K562 (cell line): ENCODE measurements at regions not wholly inside any gene's neighbourhood (a gene's known extent, or its start where the extent isn't known, plus 50 kb on each side); places are given as distances from the start of the nearest gene placed in this dataset.

Source experiments
- MIER1 ChIP-seq: fragments of 450-650 bp; IDR thresholded peaks from 2 replicates; pipeline ENCODE4 v1.6.1; 2016; ENCODE audit warnings: antibody characterized with exemption, mild to moderate bottlenecking, low read depth
- PCBP2 ChIP-seq: fragments of 200-400 bp; formaldehyde crosslinking; IDR thresholded peaks from 2 replicates; pipeline ENCODE4 v1.6.1; 2018; ENCODE audit warnings: low read length, low read depth, mild to moderate bottlenecking, moderate library complexity; ENCODE audit not compliant: poor library complexity, severe bottlenecking
- SNRNP70 ChIP-seq: fragments of 200-400 bp; formaldehyde crosslinking; optimal IDR thresholded peaks from 2 replicates; pipeline ENCODE3; 2017; ENCODE audit warnings: low read depth, low read length
- ZKSCAN3 ChIP-seq: fragments of 250-450 bp; sonication (Bioruptor Pico); IDR thresholded peaks from 2 replicates; pipeline ENCODE4 v1.4.0; 2020
- ZNF133 ChIP-seq: fragments of 250-450 bp; sonication (Bioruptor Pico); IDR thresholded peaks from 2 replicates; pipeline ENCODE4 v1.4.0; 2020; ENCODE audit warnings: mild to moderate bottlenecking
- ZNF316 ChIP-seq: fragments of 450-650 bp; IDR thresholded peaks from 2 replicates; pipeline ENCODE4 v1.6.1; 2016
- TF ChIP-seq, protein P1 (sequence below), 2 experiments: fragments of 450-650 bp in 1 of 2; sonication (generic) in 1 of 2; formaldehyde crosslinking in 1 of 2; IDR thresholded peaks; 2 replicates each; pipeline versions ENCODE4 v1.7.1 to v1.9.0; 2016 to 2022; ENCODE audit warnings: inconsistent platforms in 1 of 2, mild to moderate bottlenecking in 1 of 2, missing genetic modification reagents in 1 of 2
- TF ChIP-seq, protein P2 (sequence below): IDR thresholded peaks from 3 replicates; pipeline ENCODE4 v1.6.1; 2011; ENCODE audit warnings: borderline replicate concordance, mild to moderate bottlenecking; ENCODE audit not compliant: insufficient read length, insufficient read depth
- TF ChIP-seq, protein P3 (sequence below), 2 experiments: fragments of 450-650 bp in 1 of 2; sonication (generic) in 1 of 2; formaldehyde crosslinking in 1 of 2; IDR thresholded peaks in 1 of 2; conservative IDR thresholded peaks in 1 of 2; 2 replicates each; pipeline versions ENCODE4 v1.6.1 to v1.8.1; 2016 to 2023; ENCODE audit warnings: mild to moderate bottlenecking in 2 of 2, moderate library complexity in 2 of 2, inconsistent platforms in 1 of 2, missing genetic modification reagents in 1 of 2
- TF ChIP-seq, protein P4 (sequence below): fragments of 250-450 bp; sonication (Bioruptor Pico); IDR thresholded peaks from 2 replicates; pipeline ENCODE4 v1.5.0; 2021; ENCODE audit warnings: mild to moderate bottlenecking, moderate library complexity

DNA sequence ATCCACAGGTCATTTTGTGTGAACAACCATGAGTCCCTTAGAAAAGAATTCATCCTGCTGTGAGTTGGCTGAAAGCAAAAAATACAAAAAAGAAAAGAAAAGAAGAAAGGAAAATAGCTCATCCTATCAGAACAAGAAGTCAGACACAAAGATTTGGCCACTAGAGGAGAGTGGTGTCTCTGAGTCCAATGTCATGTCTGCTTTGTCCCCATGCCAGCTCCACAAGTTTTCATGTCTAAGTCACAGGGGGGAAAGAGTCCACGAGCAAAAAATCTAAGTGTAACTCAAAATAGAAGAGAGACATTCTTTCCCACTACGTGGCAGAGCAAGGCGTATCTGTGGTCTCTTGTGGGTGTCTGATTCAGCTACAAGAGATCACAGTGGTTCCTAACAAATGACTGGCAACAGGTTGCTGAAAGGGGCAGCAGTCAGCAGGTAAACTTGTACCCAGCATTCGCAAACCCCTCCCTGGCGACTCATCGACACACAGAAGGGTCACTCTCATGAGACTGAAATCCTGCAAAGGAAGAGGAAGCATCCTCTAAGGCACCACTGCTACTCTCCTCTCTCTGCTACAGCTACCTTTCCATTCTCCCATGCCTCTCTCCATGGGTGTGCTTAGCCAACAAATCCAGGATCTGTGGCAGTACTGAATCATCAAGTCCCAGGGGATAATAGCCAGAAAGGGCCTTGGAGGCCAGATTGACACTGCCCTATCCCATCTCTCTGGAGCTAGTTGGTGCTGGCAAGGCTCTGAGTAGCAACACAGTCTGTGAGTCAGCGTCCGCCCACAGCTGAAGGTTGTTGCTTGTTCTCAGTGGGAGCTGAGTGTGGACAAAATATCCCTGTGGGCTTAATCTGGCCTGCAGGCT is 123.0 kb upstream of the SLC39A10 start (continued):
- TF ChIP-seq, protein P1, sequence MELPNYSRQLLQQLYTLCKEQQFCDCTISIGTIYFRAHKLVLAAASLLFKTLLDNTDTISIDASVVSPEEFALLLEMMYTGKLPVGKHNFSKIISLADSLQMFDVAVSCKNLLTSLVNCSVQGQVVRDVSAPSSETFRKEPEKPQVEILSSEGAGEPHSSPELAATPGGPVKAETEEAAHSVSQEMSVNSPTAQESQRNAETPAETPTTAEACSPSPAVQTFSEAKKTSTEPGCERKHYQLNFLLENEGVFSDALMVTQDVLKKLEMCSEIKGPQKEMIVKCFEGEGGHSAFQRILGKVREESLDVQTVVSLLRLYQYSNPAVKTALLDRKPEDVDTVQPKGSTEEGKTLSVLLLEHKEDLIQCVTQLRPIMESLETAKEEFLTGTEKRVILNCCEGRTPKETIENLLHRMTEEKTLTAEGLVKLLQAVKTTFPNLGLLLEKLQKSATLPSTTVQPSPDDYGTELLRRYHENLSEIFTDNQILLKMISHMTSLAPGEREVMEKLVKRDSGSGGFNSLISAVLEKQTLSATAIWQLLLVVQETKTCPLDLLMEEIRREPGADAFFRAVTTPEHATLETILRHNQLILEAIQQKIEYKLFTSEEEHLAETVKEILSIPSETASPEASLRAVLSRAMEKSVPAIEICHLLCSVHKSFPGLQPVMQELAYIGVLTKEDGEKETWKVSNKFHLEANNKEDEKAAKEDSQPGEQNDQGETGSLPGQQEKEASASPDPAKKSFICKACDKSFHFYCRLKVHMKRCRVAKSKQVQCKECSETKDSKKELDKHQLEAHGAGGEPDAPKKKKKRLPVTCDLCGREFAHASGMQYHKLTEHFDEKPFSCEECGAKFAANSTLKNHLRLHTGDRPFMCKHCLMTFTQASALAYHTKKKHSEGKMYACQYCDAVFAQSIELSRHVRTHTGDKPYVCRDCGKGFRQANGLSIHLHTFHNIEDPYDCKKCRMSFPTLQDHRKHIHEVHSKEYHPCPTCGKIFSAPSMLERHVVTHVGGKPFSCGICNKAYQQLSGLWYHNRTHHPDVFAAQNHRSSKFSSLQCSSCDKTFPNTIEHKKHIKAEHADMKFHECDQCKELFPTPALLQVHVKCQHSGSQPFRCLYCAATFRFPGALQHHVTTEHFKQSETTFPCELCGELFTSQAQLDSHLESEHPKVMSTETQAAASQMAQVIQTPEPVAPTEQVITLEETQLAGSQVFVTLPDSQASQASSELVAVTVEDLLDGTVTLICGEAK (IDR thresholded peaks at IDR 0.05) = no peak
- TF ChIP-seq, protein P1 (CRISPR knock-in tag; IDR thresholded peaks at IDR 0.05) = no peak
- TF ChIP-seq PCBP2 (no peak), ZNF133 (CRISPR knock-in tag) (no peak), SNRNP70 (no peak), ZNF316 (no peak), ZKSCAN3 (no peak), MIER1 (no peak)
- TF ChIP-seq, protein P2, sequence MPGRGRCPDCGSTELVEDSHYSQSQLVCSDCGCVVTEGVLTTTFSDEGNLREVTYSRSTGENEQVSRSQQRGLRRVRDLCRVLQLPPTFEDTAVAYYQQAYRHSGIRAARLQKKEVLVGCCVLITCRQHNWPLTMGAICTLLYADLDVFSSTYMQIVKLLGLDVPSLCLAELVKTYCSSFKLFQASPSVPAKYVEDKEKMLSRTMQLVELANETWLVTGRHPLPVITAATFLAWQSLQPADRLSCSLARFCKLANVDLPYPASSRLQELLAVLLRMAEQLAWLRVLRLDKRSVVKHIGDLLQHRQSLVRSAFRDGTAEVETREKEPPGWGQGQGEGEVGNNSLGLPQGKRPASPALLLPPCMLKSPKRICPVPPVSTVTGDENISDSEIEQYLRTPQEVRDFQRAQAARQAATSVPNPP = no peak
- TF ChIP-seq, protein P3, sequence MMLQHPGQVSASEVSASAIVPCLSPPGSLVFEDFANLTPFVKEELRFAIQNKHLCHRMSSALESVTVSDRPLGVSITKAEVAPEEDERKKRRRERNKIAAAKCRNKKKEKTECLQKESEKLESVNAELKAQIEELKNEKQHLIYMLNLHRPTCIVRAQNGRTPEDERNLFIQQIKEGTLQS (IDR thresholded peaks at IDR 0.05) = peak; percentile 86
- TF ChIP-seq, protein P3 (CRISPR knock-in tag; conservative IDR thresholded peaks at IDR 0.05) = no peak
- TF ChIP-seq, protein P4, sequence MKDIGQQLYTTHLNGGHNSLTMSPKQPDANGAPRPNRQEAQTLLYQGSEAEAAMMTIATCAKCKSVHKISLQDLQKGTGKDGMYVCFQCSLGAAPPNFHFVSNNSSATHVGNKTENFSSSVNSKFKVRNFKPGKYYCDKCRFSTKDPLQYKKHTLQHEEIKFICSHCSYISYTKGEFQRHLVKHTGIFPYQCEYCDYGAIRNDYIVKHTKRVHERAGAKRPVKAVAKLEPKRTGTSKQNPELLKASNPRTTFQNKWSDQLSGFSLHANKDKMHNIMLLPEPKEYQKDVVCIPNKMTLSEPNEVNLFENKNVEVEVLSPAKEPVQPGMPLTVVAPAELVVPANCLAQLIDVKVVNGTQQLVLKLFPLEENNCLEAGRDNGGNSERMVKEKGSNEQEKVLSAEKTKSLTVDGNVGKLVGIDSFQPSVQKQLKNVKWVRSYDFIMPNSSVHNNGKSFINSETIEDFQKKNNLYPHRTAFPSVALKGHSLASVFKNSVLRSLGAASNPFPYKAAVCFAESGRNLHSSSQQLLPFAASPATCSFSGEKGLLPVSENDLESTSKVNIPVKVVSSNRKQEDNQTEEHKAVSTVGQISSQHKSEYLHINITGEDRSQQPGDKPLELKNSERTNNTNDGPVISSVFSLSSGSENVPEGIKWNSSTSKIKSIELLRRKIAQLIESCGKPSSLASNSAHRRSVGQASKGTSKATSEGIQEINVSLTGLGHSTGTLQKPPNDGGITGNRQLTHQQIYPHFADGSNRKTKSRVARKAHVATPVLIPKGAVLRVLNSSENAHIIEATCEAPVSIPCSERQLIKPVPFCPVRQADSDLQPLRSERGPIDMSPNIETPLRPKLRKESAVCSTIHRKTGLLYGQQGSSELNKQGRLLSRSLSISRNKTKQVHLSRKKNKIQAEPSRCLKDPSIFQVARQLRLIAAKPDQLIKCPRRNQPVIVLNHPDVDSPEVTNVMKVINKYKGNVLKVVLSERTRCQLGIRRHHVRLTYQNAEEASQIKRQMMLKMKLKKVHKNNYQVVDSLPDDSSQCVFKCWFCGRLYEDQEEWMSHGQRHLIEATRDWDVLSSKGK (CRISPR knock-in tag) = no peak
